ENCODE measurements at regions not wholly inside any gene's neighbourhood (a gene's known extent, or its start where the extent isn't known, plus 50 kb on each side); places are given as distances from the start of the nearest gene placed in this dataset.

DNA sequence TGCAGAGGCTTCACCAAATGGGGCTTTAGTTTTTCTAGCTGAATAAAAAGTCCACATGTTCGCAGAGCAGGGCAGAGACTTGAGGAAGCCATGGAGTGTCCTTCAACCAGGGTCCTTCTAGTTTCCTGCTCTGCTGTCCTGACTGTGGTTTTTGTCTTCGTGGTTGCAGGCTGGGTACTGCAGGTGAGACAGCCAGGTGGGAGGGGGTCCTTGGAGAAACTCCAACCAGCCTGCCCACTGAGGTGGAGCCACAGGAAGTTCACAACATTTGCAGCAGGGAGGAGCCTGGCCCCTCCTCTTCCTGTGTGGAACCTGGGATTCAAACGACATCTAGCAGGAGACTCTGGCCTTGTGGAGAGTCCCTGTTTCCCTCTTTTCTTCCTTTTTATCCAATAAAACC, 68.8 kb upstream of the MYLIP start:
- TF ChIP-seq POLR2AphosphoS5 (IDR thresholded peaks at IDR 0.05), result no peak
- TF ChIP-seq, protein P1, sequence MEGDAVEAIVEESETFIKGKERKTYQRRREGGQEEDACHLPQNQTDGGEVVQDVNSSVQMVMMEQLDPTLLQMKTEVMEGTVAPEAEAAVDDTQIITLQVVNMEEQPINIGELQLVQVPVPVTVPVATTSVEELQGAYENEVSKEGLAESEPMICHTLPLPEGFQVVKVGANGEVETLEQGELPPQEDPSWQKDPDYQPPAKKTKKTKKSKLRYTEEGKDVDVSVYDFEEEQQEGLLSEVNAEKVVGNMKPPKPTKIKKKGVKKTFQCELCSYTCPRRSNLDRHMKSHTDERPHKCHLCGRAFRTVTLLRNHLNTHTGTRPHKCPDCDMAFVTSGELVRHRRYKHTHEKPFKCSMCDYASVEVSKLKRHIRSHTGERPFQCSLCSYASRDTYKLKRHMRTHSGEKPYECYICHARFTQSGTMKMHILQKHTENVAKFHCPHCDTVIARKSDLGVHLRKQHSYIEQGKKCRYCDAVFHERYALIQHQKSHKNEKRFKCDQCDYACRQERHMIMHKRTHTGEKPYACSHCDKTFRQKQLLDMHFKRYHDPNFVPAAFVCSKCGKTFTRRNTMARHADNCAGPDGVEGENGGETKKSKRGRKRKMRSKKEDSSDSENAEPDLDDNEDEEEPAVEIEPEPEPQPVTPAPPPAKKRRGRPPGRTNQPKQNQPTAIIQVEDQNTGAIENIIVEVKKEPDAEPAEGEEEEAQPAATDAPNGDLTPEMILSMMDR (IDR thresholded peaks at IDR 0.05), result no peak
- no peak for TF ChIP-seq POLR2A (IDR thresholded peaks at IDR 0.05)

All from prostate gland (tissue), 2 donors.